Right atrium auricular region (tissue), 2 donors: ENCODE measurements at regions not wholly inside any gene's neighbourhood (a gene's known extent, or its start where the extent isn't known, plus 50 kb on each side); places are given as distances from the start of the nearest gene placed in this dataset.
"Not testable (repeated sequence)": the region's sequence is repeated elsewhere in the genome, so short reads cannot be mapped to it uniquely, and the experiment has no call there.

Experiments
- DNase-seq: peaks from one replicate; pipeline ENCODE4 v3.0.0-alpha.2; 2019; ENCODE audit warnings: low spot score
- H3K27ac ChIP-seq, 2 donors: fragments of 200-600 bp; sonication (generic); 1 replicate in 1 of 2; 2 replicates in 1 of 2; pipeline ENCODE4 v1.5.1; 2016 to 2019
- H3K27me3 ChIP-seq, 2 donors: fragments of 200-600 bp; sonication (generic); one replicate each; pipeline versions ENCODE4 v1.5.1 to v1.6.0; 2017 to 2019
- H3K36me3 ChIP-seq: fragments of 200-600 bp; sonication (generic); one replicate; pipeline ENCODE4 v1.5.1; 2016
- H3K4me1 ChIP-seq, 2 donors: fragments of 200-600 bp; sonication (generic); one replicate each; pipeline versions ENCODE4 v1.5.1 to v1.6.0; 2017 to 2019
- H3K4me3 ChIP-seq, 2 donors: fragments of 200-600 bp; sonication (generic); 1 replicate in 1 of 2; 2 replicates in 1 of 2; pipeline ENCODE4 v1.5.1; 2017 to 2019; ENCODE audit warnings: mild to moderate bottlenecking in 1 of 2, moderate library complexity in 1 of 2
- H3K9me3 ChIP-seq, 2 donors: fragments of 200-600 bp; sonication (generic); one replicate each; pipeline ENCODE4 v1.5.1; 2019
- TF ChIP-seq, protein P1 (sequence below), 2 donors: fragments of 200-600 bp; sonication (generic); IDR thresholded peaks; one replicate each; pipeline ENCODE4 v1.5.1; 2019; ENCODE audit warnings: antibody characterized with exemption in 2 of 2

DNA sequence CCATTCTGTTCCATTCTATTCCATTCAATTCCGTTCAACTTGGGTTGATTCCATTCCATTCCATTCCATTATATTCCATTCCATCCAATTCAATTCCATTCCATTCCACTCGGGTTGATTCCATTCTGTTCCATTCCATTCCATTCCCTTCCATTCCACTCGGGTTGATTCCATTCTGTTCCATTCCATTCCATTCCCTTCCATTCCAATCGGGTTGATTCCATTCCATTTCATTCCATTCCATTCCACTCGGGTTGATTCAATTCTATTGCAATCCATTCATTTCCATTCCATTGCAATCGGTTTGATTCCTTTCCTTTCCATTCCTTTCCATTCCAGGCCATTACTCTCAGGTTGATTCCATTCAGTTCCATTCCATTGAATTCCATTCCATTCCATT, 1138.4 kb downstream of the RPIA start:
- Histone ChIP-seq H3K9me3 (no peaks in the 10 kb centered on the region), H3K4me1 (no peaks in the 10 kb centered on the region), H3K27ac (no peak overlapping the region), H3K36me3 (no peaks in the 10 kb centered on the region), H3K27me3 (no peaks in the 10 kb centered on the region), H3K4me3 (no peak overlapping the region)
- DNase-seq = no peak
- TF ChIP-seq, protein P1, sequence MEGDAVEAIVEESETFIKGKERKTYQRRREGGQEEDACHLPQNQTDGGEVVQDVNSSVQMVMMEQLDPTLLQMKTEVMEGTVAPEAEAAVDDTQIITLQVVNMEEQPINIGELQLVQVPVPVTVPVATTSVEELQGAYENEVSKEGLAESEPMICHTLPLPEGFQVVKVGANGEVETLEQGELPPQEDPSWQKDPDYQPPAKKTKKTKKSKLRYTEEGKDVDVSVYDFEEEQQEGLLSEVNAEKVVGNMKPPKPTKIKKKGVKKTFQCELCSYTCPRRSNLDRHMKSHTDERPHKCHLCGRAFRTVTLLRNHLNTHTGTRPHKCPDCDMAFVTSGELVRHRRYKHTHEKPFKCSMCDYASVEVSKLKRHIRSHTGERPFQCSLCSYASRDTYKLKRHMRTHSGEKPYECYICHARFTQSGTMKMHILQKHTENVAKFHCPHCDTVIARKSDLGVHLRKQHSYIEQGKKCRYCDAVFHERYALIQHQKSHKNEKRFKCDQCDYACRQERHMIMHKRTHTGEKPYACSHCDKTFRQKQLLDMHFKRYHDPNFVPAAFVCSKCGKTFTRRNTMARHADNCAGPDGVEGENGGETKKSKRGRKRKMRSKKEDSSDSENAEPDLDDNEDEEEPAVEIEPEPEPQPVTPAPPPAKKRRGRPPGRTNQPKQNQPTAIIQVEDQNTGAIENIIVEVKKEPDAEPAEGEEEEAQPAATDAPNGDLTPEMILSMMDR (IDR thresholded peaks at IDR 0.05) = no peak

DNA sequence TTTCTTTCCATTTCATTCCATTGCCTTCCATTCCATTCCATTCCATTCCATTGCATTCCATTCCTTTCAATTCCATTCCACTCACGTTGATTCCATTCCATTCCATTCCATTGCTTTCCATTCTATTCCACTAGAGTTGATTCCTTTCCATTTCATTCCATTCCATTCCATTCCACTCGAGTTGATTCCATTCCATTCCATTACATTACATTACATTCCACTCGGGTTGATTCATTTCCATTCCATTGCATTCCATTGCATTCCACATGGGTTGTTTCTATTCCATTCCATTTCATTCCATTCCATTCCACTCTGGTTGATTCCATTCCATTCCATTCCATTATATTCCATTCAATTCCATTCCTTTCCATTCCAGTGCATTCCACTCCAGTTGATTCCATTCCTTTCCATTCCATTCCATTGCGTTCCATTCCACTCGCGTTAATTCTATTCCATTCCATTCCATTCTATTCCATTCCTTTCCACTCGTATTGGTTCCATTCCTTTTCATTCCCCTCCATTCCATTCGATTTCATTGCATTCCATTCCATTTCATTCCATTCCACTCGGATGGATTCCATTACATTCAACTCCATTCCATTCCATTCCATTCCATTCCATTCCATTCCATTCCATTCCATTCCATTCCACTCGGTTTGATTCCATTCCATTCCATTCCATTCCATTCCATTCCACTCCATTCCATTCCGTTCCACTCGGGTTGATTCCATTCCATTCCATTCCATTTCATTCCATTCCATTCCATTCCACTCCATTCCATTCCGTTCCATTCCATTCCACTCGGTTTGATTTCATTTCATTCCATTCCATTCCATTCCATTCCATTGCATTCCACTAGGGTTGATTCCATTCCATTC, 1139.1 kb downstream of the RPIA start:
- not testable (repeated sequence) for H3K9me3 ChIP-seq, H3K4me3 ChIP-seq, DNase-seq

DNA sequence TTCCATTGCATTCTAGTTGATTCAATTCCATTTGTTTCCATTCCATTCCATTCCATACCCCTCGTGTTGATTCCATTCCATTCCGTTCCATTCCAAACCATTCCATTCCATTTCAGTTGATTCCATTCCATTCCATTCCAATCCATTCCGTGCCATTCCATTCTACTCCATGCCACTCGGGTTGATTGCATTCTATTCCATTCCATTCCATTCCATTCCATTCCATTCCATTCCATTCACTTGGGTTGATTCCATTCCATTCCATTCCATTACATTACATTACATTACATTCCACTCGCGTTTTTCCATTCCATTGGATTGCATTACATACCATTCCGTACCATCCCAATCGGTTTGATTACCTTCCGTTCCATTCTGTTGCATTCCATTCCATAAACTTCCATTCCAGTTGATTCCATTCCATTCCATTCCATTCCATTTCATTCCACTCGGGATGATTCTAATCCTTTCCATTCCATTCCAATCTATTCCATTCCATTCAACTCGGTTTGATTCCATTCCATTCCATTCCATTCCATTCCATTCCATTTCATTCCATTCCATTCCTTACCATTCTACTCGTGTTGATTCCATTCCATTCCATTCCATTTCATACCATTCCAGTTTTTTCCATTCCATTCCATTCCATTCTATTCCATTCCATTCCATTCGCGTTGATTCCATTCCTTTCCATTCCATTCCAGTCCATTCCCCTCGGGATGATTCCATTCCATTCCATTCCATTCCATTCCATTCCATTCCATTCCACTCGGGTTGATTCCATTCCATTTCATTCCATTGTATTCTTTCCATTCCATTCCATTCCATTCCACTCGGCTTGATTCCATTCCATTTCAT, 1140.4 kb downstream of the RPIA start:
- Histone ChIP-seq H3K27me3 (no peaks in the 10 kb centered on the region), H3K4me3 (no peak overlapping the region), H3K9me3 (peaks cover 0 to 5% of the 10 kb centered on the region in 2 donors), H3K4me1 (no peaks in the 10 kb centered on the region), H3K36me3 (no peaks in the 10 kb centered on the region), H3K27ac (no peak overlapping the region)
- no peak for DNase-seq
- TF ChIP-seq, protein P1 (IDR thresholded peaks at IDR 0.05) = no peak

More for the DNA sequence above, 1139.1 kb downstream of the RPIA start:
- H3K27me3 ChIP-seq, H3K4me1 ChIP-seq, H3K36me3 ChIP-seq, H3K27ac ChIP-seq: not testable (repeated sequence)

DNA sequence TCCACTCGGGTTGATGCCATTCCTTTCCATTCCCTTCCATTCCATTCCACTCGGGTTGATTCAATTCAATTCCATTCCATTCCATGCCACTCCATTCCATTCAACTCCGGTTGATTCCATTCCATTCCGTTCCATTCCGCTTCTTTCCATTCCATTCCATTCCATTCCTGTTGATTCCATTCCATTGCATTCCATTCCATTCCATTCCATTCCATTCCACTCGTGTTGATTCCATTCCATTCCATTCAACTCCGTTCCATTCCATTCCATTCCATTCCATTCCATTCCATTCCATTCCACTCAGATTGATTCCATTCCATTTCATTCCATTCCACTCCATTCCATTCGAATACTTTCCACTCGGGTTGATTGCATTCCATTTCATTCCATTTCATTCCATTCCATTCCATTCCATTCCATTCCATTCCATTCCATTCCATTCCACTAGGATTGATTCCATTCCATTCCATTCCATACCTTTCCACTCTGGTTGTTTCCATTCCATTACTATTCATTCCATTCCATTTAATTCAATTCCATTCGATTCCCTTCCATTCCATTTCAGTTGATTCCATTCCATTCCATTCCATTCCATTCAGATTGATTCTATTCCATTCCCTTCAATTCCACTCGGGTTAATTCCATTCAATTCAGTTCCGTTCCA, 1141.8 kb downstream of the RPIA start:
- H3K4me1 ChIP-seq = no peaks in the 10 kb centered on the region
- H3K4me3 ChIP-seq = no peak overlapping the region
- no peak overlapping the region for H3K27ac ChIP-seq
- DNase-seq = no peak
- no peaks in the 10 kb centered on the region for H3K27me3 ChIP-seq
- no peaks in the 10 kb centered on the region for H3K36me3 ChIP-seq
- peaks cover 0 to 5% of the 10 kb centered on the region in 2 donors for H3K9me3 ChIP-seq
- TF ChIP-seq, protein P1 (IDR thresholded peaks at IDR 0.05) = no peak

DNA sequence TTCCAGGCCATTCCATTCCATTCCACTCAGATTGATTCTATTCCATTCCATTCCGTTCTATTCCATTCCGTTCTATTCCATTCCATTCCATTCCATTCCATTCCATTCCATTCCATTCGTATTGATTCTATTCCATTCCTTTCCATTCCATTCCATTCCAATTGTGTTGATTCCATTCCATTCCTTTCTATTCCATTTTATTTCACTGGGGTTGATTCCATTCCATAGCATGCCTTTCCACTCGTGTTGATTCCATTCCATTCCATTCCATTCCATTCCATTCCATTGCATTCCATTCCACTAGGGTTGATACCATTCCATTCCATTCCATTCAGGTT, 1142.3 kb downstream of the RPIA start:
- no peak overlapping the region for H3K27ac ChIP-seq
- no peaks in the 10 kb centered on the region for H3K27me3 ChIP-seq
- TF ChIP-seq, protein P1 (IDR thresholded peaks at IDR 0.05) = no peak
- H3K4me3 ChIP-seq = no peak overlapping the region
- H3K9me3 ChIP-seq = peaks cover 0 to 5% of the 10 kb centered on the region in 2 donors
- no peaks in the 10 kb centered on the region for H3K36me3 ChIP-seq
- H3K4me1 ChIP-seq = no peaks in the 10 kb centered on the region
- DNase-seq = no peak

DNA sequence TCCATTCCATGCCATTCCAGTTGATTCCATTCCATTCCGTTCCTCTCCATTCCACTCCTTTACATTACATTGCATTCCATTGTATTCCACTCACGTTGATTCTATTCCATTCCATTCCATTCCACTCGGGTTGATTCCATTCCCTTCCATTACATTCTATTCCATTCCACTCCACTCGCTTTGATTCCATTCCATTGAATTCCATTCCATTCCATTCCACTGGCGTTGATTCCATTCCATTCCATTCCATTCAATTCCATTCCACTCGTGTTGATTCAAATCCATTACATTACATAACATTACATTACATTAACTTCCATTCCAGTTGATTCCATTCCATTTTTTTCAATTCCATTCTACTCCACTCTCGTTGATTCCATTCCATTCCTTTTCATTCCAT, 1142.8 kb downstream of the RPIA start:
- Histone ChIP-seq H3K4me1 (no peaks in the 10 kb centered on the region), H3K27me3 (no peaks in the 10 kb centered on the region), H3K4me3 (no peak overlapping the region), H3K36me3 (no peaks in the 10 kb centered on the region), H3K9me3 (peaks cover 0 to 5% of the 10 kb centered on the region in 2 donors), H3K27ac (no peak overlapping the region)
- TF ChIP-seq, protein P1 (IDR thresholded peaks at IDR 0.05) = no peak
- DNase-seq = no peak

DNA sequence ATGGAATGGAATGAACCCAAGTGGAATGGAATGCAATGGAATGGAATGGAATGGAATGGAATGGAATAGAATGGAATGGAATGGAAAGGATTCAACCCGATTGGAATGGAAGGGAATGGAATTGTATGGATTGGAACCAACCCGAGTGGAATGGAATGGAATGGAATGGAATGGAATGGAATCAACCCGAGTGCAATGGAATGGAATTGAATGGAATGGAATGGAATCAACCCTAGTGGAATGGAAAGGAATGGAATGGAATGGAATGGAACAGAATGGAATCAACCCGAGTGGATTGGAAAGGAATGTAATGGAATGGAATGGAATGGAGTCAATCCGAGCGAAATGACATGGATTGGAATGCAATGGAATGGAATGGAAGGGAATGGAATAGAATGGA, 1144.9 kb downstream of the RPIA start:
- H3K27me3 ChIP-seq, H3K27ac ChIP-seq, H3K4me1 ChIP-seq, H3K36me3 ChIP-seq, DNase-seq, H3K4me3 ChIP-seq, H3K9me3 ChIP-seq: not testable (repeated sequence)
